GM19467 (cell line): ENCODE measurements at regions not wholly inside any gene's neighbourhood (a gene's known extent, or its start where the extent isn't known, plus 50 kb on each side); places are given as distances from the start of the nearest gene placed in this dataset.

ENCODE experiments used
- ATAC-seq: cut with Tn5 transposase; IDR thresholded peaks from one replicate; pipeline ENCODE4 v1.9.1; 2021; ENCODE audit warnings: mild to moderate bottlenecking, moderate library complexity; ENCODE audit not compliant: unreplicated experiment

DNA sequence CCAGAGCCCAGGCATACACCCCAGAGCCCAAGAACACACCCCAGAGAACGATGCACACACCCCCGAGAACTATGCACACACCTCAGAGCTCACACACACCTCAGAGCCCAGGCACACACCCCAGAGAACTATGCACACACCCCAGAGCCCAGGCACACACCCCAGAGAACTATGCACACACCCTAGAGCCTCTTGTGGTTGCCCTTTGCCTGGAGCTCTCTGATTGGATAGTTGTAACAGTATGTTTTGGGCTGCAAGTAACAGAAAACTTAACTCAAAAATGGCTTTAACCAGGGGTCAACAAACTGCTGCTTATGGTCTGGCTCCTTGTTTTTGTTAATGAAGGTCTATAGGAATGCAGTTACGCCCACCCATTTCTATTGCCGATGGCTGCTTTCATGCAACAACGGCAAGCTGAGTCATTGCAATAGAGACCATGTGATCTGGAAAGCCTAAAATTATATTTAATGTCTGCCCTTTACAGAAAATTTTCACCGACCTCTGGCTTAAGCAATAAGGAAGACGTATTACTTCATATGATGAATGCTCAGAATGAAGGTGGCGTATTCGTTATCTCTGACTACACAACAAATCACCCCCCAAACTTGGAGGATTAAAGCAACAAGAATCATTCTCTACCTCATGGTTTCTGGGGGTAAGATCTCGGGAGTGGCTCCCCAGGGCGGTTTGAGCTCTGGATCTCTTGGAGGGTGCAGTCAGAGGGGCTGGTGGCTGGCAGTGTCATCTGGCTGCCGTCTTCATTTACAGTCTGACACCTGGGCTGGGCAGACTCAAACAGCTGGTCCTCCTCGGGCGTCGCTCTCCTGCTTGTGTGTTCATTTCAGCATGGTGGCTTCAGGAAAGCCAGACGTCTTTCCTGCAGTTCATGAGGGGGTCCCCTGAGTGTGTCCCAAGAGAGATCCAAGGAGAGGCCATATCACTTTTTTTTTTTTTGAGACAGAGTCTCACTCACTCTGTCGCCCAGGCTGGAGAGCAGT lies 66.3 kb upstream of the NCOR2 start:
- no peak for ATAC-seq

DNA sequence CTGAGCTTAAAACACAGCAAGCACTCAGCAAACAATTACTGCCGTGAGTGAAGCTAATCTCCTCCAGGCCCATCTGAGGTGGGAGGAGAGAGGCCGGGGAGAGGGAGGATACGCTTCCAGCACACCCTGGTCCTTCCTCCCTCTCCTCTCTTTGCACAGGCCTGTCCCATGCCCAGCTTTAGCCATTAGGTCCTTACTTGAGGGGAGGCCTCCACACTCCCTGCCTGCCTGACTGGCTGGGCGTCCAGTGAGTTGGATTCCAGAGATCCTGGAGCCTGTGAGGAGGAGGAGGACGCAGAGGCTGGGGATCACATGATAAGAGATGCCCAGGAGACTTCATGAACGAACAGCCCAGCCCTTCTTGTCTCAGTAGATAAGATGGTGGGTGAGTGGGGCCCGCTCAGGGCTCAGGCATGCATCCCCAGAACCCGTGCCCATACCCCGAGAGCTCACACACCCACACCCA lies 65.1 kb upstream of the NCOR2 start:
- no peak for ATAC-seq

DNA sequence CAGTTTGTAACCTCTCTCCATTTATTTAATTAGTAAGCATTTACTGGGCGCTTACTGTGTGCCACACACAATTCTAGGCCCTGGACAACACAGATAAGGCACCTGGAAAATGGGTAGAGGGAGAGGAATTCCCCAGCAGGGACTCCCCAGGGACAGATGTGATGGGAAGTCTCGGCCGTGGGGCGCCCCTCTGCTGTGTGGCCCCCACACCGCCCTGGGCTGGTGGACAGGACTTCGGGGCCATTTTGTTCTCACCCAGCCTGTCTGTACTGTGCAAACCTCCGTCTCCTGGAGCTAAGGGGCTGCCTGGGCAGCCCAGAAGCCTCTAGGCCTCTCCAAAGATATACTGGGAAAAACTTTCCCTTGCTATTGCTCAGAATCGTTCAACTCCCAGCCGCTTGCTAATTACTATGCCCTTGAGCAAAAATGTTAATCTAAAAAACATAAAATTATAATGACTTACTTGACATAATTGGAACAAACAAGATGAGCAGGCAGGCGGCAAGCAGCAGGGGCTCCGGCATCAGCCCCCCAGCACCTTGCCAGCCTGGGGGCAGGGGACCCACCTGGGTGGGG lies 64.4 kb upstream of the NCOR2 start:
- ATAC-seq, result no peak

DNA sequence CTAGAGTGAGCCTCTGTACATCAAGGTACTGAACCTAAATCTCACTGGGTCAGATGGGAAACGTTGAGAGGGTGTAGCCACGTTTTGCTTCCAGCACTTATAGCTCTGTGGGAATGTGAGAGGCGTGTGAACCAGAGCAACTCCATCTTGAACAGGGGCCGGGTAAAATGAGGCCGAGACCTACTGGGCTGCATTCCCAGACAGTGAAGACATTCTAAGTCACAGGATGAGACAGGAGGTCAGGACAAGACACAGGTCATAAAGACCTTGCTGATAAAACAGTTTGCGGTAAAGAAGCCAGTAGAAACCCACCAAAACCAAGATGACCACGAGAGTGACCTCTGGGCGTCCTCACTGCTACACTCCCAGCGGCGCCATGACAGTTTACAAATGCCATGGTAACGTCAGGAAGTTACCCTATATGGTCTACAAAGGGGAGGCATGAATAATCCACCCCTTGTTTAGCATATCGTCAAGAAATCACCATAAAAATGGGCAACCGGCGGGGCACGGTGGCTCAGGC lies 63.4 kb upstream of the NCOR2 start:
- no peak for ATAC-seq

DNA sequence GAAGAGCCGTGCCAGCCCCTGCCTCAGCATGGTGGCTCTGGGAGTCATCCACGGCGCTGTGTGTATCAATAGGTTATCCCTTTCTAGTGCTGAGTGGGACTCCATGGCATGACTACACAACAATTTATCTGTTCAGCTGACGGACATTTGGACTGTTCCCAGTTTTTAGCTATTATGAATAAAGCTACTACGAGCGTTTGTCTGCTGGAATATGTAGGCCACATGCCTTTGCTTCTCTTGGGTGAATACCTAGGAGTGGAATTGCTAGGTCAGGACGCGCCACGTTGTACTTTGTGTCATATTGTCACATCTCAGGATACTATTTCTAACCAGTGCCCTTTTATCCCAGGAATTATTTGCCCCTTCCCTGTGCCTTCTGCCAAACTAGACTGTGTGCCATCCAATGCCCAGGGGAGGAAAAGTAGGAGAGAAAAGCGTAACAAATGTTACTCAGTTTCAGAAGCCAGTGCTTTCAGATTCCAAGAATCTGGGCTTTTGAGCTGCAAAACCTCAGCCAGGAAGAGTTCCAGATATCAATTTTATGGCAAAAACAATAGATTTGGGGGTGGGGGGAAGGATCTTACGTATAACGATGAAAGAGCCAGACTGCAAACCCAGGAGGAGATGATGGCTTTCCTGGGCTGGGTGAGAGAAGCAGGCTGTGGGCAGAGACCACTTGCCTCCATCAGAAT lies 62.5 kb upstream of the NCOR2 start:
- no peak for ATAC-seq

DNA sequence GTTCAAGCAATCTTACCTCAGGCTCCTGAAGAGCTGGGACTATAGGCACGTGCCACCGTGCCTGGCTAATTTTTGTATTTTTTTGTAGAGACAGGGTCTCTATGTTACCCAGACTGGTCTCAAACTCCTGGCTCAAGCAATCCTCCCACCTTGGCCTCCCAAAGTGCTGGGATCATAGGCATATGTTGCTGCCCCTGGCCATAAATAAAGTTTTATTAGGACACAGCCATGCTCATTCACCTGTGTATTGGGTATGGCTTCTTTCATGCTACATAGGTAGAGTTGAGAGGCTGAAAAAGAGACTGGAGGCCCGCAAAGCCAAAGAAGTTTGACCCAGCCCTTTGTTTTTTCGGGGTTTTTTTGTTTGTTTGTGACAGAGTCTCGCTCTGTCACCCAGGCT lies 61.7 kb upstream of the NCOR2 start:
- ATAC-seq, result no peak

DNA sequence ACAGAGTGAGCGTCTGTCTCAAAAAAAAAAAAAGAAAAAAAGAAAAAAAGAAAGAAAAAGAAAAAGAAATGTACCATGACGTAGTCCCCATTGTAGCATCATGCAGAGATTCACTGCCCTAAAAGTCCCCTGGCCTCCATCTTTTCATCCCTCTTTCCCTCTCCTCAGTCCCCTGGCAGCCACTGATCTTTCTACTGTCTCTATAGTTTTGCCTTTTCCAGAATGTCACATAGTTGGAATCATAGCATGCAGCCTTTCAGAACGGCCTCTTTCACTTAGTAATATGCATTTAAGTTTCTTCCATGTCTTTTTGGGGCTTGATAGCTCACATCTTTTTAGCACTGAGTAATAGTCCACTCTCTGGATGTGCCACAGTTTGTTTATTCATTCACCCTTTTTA lies 60.5 kb upstream of the NCOR2 start:
- ATAC-seq, result no peak

DNA sequence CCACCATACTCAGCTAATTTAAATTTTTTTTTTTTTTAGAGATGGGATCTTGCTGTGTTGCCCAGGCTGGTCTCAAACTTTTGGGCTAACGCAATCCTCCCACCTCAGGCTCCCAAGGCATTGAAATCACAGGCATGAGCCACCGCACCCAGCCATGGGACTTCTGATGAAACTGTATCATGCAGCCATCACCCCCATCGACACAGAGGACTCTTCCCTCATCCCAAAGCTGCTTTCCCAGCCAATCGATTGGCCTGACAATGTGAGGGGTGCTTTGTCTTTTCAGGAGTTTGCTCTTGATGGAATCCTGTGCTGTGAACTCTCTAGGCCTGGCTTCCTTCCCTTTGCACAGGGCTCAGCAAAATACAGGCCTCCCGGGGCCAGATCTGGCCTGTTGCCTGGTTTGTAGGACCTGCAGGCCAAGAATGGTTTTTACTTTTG lies 59.6 kb upstream of the NCOR2 start:
- no peak for ATAC-seq

DNA sequence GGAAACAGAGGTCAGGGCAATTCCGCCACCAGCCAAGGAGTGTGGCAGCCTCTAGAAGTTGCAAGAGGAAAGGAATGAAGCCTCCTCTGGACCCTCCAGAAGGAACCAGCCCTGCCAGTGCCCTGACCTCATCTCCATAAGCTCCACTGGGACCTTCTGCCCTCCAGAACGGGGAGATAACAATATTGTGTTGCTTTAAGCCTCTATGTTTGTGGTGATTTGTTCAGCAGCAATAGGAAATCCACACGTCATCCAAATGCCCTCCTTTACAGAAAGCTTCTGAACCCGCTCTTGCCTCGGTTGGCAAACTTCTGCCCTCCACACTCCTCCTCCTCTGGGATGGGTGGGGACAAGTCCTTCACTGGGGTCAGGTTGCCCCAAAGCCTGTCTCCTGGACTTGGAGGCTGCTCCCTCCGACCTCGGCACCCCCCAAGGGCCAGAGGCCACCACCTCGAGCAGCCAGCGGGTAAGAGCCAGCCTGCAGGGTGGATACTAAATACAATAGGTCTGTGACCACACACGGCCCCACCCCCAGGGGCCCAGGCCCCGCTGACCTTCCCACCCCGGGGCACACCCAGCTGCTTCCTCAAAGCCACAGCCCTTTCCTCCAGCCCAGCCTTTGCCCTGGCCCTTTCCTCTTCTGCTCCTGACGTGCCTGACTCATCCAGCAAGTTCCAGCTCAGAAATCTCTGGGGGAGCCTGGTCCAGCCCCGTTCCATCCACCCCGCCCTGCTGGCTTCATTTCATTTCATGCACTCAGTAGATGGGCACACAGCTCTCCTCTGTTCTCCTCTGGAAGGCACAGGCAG lies 58.7 kb upstream of the NCOR2 start:
- no peak for ATAC-seq

DNA sequence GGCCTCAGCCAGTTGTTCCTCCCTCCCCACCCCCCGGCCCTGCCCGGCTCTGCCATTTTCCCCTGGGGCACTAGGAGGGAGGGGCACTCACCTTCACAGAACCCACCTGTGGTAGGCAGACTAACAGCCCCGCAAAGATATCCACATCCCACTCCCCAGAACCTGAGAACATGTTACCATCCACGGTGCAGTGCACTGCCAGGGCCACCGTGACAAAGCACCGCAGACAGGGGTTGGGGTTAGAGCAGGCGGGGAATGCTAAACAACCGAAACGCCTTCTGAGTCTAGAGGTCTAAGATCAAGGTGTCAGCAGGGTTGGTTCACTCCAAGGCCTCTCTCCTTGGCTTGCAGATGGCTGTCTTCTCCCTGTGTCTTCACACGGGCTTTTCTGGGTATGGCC lies 57.4 kb upstream of the NCOR2 start:
- no peak for ATAC-seq

DNA sequence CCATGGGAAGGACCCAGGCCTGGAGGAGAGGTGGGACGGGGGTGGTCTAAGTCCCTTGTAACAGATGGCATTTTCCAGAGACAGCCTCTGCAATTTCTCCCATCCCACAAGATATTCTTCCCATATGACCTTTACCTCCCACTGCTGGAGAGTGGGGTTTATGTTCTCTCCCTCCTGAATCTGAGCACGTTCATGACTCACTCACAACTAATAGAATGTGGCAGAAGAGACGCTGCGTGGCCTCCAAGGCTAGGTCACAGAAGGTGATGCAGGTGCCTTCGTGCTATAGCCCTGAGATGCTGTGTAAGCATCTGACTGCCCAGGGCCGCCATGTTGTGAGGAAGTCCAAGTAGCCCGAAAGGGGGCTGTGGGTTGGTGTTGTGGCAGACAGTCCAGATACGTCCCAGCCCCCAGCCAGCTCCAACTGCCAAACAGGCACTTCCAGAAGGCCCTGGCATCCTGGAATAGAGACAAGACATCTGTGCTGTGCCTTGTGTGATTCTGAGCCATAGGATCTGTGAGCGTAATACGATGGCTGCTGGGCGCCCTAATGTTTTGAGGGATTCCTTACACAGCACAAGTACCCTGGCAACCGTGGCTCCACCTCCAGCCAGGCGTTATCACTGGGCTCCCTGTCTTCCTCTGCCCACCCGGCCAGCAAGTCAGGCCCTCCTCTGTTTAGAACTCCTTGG lies 56.1 kb upstream of the NCOR2 start:
- ATAC-seq, result no peak

DNA sequence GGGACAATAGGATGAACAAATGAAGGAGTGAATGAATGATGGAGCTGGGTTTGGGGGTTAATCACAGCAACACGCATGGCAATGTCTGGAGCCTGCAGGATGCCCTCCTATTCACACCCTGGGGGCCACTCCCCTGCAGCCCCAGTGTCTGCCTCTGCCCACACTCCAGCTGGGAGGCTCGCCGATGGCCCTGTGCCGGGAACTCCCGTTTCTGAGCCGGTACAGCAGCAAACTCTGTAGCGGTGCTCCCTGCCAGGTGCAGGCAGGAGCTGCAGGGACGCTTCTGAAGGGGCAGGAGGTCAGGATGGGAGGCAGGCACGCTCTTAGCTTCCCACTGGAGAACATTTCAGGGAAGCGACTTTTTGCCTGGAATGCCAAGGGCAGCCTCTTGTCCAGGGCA lies 55.4 kb upstream of the NCOR2 start:
- no peak for ATAC-seq

DNA sequence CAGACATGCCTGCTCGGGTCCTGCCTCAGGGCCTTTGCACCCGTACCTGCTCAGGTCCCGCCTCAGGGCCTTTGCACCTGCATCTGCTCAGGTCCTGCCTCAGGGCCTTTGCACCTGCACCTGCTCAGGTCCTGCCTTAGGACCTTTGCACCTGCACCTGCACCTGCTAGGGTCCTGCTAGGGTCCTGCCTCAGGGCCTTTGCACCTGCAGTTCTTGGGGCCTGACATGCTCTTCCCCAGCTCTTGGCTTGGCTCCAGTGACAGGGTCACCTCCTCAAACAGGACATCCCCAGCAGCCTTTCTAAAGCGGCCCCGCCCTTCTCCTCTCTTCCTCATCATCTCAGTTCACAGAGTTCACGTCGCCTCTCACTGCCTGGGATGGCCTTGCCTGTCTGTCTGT lies 54.9 kb upstream of the NCOR2 start:
- no peak for ATAC-seq

DNA sequence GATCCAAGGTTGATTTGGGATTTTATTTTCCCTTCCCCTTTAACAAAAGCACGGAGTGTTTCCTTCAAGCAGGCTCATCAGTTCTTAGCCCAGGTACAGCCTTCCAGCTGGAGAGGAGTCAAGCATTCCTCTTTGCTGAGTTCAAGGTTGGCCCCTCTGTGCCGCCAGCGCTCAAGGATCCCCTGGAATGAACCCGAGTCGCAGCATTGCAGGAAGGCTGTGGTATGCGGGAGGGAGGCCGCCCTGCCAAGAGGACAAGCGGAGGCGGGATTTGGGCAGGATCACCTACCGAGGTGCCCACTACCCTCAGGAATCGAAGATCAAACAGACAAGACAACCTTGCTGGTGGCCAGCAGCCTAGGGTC lies 53.9 kb upstream of the NCOR2 start:
- no peak for ATAC-seq

DNA sequence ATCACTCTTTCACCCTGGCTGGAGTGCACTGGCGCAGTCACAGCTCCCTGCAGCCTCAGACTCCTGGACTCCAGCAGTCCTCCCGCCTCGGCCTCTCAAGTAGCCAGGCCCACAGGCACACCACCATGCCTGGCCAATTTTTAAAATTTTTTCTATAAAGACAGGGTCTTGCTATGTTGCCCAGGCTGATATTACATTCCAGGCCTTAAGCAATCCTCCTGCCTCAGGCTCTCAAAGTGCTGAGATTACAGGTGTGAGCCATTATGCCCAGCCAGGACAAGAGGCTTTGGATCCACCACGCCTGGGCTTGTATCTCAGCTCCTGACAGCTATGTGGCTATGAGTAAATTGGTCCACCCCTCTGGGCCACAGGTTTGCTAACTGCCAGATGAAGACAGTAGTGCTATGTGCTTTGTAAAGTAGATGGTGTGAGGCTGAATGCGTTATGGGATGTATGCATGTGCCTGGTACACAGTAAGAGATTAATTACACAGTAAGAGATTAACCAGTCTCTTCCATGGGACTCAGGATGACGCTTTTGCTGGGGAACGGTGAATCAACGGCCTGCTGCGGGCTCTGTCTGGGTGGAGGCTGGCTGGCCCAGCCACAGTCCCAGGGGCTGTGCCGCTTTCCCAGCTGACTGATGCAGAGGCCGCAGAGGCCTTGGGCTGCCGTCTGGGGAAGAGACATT lies 53.3 kb upstream of the NCOR2 start:
- no peak for ATAC-seq

DNA sequence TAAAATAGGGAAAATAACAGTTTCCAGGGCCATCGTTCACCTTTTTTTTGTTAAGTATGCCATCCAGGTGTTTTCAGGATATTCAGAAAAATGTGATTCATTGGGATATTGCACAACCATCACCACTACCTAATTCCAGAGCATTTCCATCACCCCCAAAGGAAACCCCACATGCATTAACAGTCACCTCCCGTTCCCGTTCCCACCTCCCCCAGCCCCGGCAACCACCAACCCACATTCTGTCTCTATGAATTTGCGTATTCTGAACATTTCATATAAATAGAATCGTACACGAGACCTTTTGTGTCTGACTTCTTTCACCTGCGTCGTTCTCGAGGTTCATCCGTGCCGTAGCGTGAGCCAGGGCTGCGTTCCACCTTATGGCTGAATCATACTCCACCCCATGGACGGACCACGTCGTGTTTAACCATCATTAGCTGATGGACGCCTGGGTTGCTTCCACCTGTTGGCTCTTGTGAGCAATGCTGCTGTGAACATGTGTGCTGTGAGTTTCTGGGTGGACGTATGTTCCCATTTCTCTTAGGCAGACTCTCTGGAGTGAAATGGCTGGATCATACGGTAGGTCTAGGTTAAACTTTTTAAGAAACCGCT lies 51.0 kb upstream of the NCOR2 start:
- no peak for ATAC-seq

DNA sequence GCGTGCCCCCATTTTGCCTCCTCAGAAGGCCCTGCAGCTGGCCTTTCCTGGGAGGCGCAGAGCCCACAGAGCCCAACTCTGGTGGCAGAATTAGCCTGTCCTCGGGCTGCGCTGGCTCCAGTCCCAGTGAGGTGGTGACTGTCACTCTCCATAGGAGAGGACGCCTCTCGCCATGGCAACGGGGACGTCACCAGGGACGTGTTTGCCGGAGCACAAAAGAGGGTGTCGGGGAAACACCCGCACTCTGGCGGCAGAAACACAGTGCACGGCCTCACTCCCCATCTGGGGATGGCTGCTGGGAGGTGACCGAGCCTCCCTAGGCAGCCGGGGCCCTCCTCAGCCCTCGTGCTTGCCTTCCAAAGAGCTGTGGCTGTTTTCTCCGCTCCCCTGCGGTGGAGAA lies 50.2 kb upstream of the NCOR2 start:
- ATAC-seq, result no peak
